Ishikawa (cell line): ENCODE measurements at regions not wholly inside any gene's neighbourhood (a gene's known extent, or its start where the extent isn't known, plus 50 kb on each side); places are given as distances from the start of the nearest gene placed in this dataset.

Experiments used
- CEBPB ChIP-seq: IDR thresholded peaks from 2 replicates; pipeline ENCODE4 v1.6.1; 2012
- CREB1 ChIP-seq: IDR thresholded peaks from 2 replicates; pipeline ENCODE4 v1.6.1; 2012; ENCODE audit warnings: low read depth
- EP300 ChIP-seq: IDR thresholded peaks from 2 replicates; pipeline ENCODE4 v1.6.1; 2012; ENCODE audit warnings: borderline replicate concordance
- RAD21 ChIP-seq: IDR thresholded peaks from 2 replicates; pipeline ENCODE4 v1.6.1; 2012; ENCODE audit warnings: low read depth
- TAF1 ChIP-seq: IDR thresholded peaks from 2 replicates; pipeline ENCODE4 v1.6.1; 2012; ENCODE audit warnings: low read depth, mild to moderate bottlenecking
- TCF12 ChIP-seq: IDR thresholded peaks from 2 replicates; pipeline ENCODE4 v1.6.1; 2012; ENCODE audit warnings: low read depth
- TEAD4 ChIP-seq: IDR thresholded peaks from 2 replicates; pipeline ENCODE4 v1.6.1; 2012

DNA sequence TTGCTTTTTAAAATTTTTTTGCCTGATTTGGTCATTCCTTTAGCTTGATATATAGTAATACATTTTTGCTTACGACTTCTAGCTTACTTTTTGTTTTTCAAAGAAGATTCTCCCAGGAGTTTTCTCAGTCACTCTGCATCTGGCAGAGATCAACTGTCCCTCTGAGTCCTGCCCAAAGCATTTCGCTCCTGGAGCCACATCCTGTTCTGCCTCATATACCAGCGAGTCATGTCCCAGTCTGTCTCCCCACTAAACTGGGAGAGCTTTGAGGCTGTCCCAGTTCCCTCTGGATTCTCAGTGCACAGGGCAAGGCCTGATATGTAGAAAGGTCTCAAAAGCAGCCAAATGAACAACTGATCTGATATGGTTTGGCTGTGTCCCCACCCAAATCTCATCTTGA lies 326.3 kb downstream of the ARRDC4 start:
- TF ChIP-seq TEAD4 = no peak
- TF ChIP-seq CREB1 = no peak
- TF ChIP-seq EP300 = no peak
- no peak for TF ChIP-seq TAF1
- TF ChIP-seq RAD21 = no peak
- no peak for TF ChIP-seq TCF12
- no peak for TF ChIP-seq CEBPB
